ENCODE measurements at regions not wholly inside any gene's neighbourhood (a gene's known extent, or its start where the extent isn't known, plus 50 kb on each side); places are given as distances from the start of the nearest gene placed in this dataset.
"Not testable (repeated sequence)": the region's sequence is repeated elsewhere in the genome, so short reads cannot be mapped to it uniquely, and the experiment has no call there.

DNA sequence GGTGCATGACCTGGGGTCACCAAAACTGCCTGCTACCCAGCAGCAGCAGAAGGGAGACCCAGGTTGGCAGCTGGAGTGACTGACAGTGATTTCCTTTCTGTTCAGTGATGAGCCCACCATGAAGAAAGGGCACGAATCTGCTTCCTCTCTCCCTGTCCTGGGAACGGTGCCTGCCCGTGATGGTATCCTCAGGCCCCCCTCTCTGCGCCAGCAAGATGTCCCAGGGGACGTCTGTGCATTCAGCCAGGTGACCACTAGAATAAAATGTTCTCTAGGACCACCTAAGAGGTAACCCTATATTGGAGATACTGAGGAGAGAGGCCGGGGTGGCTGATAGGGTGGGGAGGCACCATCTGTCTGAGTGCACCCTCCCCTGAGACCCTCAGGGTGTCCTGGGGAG, 294.7 kb downstream of the QKI start:
- no peak for DNase-seq

DNA sequence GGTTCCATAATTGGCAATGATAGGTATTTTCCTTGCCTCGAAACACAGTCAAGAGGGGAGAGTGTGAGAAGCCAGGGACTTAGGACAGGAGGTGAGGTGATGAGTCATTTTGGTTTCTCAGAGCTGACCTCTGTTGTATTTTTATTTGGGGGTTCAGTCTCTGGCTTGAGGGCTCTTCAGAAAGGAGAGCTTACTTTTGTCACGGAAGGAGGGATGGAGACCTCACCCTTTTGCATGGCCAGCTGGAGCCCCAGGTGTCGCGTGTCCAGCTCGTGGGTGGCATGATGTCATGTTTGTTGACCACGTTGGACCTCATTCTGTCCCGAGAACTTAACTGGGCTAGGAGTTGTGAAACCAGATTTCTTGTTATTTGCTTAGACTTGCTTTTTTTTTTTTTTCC, 293.9 kb downstream of the QKI start:
- no peak for DNase-seq

DNA sequence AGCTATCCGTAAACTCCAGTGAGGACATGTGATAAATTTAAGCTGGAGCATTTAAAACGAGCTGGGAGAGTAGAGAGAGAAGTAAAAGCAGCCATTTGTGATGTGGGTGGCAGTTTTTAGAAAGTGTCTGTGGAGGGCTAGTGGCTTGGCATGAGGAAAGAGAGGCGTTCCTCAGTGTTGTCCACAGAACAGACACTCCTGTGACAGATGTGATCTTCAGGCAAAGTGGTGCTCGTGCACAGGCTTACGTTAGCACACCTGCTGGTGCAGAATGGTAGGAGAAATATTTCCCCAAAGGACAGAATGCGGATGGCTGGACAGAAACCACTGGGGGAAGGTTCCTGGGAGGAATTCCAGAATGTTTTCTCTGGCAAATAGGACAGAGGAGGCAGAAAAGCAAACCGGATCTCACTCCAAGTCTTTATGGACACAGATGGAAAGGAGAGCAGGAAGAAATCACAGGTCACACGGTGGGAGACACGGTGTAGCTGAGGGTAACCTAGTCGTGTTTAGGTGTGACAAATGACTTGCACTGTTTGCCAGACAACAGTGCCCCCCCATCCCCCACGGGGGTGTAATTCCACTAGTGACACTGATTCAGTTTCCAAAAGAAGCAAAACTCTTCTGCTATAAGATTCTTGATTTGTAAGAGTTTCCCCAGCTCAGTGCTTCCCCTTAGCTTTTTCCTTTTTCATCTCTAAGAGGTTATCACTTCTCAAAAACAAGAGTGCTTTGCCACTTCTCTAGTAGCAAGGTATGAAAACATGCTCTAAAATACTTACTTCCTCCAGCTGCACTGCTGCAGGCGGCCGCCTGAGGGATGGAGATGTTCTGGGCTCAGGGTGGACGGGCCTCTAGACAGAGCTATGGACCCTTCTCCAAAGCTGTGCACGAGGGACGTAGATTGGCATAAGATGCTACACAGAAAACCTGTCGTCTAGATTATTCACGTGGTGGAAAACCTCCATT, 293.2 kb downstream of the QKI start:
- DNase-seq: no peak

GRCh38 chr6:163706500-163707087, 292.1 kb downstream of the QKI start:
- no peak for DNase-seq

GRCh38 chr6:163705923-163706322, 291.4 kb downstream of the QKI start:
- no peak for DNase-seq

DNA sequence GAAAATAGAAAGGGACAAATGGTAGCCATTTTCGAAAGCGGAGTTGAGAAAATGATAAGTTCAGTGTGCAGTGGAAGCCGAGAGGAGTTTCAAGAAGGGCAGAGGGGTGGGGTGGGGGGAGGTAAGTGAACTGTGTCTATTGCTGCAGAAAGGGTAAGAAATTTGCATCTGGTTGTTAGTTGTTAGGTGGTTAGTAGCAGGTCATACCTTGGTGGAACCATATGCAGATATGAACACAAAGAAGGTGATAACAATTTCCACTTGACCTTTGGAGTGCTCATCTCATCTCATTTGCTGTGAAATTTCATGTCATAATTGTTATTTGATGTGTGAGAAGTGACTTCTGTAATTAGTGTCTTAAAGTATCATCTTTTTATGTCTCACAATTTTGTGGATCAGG, 288.2 kb downstream of the QKI start:
- DNase-seq: no peak

GRCh38 chr6:163701762-163702161, 287.2 kb downstream of the QKI start:
- DNase-seq: no peak

- no peak for DNase-seq
Measured at GRCh38 chr6:163698086-163698485, 283.6 kb downstream of the QKI start.

GRCh38 chr6:163696311-163696710, 281.8 kb downstream of the QKI start:
- not testable (repeated sequence) for DNase-seq

DNA sequence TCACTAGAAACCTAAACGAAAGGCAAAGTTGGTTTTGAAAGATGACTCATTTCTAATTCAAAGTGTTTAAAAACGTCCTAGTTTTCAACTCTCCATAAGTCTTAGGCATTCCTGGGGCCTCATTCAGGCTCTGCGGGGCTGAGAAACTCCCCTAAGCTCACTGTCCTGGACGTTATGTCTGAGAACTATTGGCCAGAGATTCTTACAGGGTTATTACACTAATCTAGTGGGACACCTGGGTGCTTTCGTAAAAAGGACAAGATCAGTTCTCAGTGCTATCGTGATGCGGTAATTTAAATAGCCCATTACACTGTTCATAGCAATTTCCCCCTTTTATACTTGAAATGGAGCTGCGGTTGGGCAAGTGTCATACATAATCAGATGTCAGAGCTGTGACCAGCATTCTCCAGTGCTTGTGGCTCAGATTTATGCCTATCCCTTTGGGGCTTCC, 280.9 kb downstream of the QKI start:
- no peak for DNase-seq

DNA sequence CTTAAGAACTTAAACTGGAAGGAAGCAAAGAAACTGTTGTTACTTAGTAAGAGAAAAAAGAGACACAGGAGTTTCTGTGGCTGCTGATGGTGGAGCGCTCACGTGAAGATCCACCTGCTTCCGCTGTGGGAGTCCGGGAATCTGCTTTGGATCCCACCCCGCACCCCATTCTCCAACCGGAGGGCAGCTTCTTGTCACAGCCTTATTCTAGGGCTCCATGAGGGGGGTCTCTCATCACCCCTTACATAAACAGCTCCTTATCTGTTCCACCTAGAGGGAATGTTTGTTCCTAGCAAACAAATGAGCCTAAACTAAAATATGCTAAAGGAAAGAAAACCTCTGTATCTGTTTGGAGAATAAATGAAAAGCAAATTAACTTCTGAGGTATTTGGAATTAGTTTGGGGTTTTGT, 280.5 kb downstream of the QKI start:
- DNase-seq: no peak

DNA sequence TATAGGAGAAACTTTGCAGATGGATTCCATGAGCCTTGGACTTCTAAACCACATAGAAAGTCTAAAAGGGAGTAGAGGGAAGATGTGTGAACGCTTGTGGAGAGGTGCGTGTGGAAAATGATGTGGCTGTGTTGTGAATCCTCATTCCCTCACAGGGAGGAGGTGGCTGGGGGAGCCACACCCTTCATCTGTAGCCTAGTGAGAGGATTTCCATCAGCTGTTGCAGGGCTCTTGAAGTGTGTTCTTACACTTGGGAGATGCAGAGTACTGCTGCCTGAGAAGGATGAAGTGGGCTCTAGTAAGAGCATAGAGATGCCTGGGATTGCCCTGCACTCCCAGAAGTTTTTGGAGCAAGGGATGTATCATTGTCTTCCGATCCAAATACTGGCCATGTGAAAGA, 279.6 kb downstream of the QKI start:
- no peak for DNase-seq

DNA sequence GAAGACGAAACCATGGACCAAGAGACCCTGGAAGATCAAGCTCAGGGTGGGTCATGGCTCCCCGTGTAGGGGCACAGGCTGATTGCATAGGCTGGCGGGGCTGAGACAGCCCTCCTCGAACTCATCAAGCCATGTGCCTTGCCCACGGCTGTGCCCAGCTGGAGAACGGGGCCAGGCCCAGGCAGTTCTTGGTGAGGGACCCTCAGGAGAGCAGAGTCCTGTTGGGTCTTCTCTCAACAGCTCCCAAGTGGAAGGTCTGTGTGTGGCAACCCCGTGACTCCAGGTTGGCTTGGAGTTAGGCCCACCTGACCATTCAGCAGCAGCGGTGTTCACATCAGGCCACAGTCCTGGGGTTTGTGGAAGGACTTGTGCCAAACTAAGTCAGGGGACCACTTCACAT, 276.5 kb downstream of the QKI start:
- DNase-seq: no peak

GRCh38 chr6:163688739-163689362, 274.3 kb downstream of the QKI start:
- DNase-seq: no peak

DNA sequence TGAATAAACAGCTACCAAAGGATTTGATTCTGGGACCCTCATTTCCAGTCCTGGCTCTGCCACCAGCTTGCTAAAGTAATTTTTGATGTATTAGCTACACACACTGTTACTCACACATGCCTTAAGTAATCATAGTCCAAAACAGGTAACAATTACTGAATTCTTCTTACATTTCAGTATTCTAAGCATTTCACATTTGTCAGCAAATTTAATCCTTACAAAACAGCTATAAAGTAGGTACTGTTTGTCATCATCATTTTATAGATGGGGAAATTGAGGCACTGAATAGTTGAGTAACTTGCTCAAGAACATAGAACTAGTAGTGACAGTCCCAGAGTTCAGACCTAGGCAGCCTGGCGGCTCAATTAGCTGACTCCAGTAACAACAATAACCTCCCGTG, 272.6 kb downstream of the QKI start:
- no peak for DNase-seq

- no peak for DNase-seq
Measured at GRCh38 chr6:163686301-163686700, 271.8 kb downstream of the QKI start.

GRCh38 chr6:163683105-163683622, 268.6 kb downstream of the QKI start:
- no peak for DNase-seq

DNA sequence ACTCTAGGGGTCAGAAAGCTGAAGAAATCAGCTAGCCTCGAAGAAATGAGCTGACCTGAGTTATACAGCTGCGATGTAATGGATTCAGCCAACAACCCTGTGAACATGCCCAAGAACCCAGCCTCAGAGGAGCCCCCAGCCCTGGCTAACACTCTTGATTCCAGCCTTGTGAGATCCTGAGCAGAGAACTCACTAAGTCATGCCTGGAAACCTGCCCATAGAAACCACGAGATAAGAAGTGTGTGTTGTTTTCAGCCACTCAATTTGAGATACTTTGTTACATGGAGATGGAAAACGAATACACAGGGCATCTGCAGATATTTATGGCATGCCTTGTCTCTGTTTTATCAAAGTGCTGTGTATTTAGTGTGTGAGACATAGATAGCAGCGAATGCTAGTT, 265.2 kb downstream of the QKI start:
- no peak for DNase-seq

GRCh38 chr6:163679012-163679660, 264.6 kb downstream of the QKI start:
- DNase-seq: no peak

GRCh38 chr6:163675611-163676010, 261.1 kb downstream of the QKI start:
- no peak for DNase-seq

DNA sequence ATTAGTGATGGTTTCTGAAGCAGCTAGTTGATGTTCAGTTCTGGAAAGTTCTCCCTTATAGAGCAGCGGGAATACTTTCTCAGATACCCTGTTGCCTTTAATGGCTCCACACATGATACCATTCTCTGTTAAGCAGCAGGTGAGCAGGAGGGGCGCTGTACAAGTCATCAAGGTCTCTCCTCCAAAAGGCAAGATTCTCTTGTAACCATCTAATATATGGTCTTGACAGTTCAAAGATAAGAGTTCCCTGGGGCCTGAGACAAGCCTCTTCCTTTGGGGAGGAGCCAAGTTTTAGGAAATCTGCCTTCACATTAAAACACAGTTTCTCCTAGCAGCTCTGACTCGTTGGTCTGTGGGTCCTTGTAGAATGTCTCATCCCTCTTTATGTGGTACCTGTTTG, 258.2 kb downstream of the QKI start:
- DNase-seq: no peak

DNA sequence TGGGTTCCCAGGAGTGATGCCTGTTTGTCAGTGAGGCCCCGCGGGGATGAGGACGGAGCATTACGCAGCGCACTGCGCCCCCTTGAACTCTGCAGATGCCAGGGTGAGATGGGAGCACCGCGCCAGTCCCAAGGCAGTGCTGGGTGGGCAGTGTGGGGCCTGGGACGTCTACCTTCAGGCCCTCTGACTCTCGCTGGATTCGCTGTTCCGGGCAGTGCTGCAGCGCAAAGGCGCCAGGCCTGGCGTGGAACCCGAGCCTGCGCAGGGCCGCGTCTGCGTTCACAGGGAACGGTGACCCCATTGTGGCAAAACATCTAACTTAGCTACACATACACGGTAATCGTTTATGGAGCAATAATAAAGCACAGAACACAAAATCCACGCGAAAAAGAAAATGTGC, 257.3 kb downstream of the QKI start:
- no peak for DNase-seq

DNA sequence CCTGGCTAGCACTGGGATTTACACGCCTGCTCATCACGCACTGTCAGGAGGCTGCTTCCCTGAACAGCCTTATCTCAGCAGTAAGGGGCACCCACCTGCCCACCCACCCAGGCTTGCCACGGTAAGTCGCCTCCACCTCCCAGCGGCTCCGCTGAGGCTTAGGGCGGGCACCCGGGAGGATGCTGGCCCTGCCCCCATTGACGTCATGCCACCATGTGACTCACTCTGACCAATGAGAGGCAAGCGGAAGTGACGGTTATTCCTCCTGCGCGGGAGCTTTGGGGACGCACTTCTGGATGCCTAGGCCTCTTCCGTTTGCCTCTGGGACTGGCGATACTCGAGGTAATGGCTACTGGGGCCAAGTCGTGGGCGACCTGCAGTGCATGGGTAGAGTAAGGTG, 256.8 kb downstream of the QKI start:
- DNase-seq: no peak
